GM21576 (cell line): ENCODE measurements at regions not wholly inside any gene's neighbourhood (a gene's known extent, or its start where the extent isn't known, plus 50 kb on each side); places are given as distances from the start of the nearest gene placed in this dataset.

Source experiments
- ATAC-seq: cut with Tn5 transposase; IDR thresholded peaks from one replicate; pipeline ENCODE4 v1.9.1; 2021; ENCODE audit warnings: mild to moderate bottlenecking, moderate library complexity; ENCODE audit not compliant: unreplicated experiment

DNA sequence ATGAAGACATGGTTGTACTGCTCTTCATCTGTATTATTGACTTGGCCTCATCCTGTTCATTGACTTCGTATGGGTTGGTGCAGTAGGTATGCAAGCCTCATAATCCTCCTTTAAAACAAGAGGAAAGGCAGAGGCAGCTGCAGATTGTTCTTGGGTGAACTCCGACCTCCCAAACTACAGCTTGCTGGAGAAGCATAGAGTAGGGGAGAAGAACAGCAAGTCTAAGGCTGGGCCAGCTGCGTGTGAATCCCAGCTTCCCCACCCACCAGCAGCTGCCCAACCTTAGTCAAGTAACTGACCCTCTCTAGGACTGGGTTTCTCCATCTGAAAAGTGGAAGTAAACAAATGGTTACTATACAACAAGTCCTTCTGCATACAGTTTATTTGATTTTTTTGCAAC, 114.5 kb upstream of the WWC1 start:
- ATAC-seq: no peak

DNA sequence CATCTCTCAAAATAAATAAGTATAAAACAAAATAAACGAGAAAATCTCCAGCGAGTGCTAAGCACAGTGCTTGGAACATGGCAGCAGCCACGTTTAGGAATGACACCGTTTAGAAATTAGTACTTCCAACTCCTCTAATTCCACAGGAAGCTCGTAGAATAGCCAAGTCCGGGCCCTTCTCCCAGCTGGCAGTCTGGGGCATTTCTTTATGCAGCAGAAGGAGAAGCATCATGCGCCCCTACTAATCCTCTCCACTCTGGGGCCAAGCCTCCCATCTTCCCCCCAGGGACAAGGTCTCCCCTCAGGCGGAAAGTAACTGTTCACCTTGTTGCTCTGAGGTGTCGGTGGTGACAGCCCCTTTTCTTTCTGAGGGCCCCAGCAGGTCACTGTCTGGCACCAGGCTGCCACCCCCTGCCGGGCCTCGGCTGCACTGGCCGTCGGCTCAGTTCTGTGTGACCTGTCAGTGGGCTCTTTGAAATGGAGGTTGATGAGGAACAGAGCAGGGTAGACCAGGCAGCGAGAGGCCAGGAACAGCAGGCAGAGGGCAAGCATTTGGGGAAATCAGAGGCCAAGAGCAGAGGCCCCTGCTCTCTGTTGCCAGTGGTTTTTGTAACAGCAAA, 113.5 kb upstream of the WWC1 start:
- ATAC-seq: no peak

DNA sequence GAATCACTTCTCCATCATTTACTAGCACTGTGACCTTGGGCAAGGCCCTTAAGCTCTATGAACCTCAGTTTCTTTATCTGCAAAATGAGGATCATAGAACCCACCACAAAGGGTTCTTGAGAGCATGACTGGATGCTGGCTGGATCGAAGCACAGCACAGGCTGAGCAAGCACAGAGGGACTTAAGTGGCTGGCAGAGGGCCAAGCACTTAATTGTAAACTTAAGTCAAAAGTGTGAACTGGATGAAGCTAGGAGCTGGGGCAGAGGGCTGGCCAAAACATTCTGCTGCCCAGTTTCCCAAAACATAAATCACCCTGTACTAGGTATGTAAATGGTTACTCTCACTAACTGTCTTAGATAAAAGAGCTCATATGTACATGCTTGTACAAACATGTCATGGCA, 112.3 kb upstream of the WWC1 start:
- no peak for ATAC-seq

DNA sequence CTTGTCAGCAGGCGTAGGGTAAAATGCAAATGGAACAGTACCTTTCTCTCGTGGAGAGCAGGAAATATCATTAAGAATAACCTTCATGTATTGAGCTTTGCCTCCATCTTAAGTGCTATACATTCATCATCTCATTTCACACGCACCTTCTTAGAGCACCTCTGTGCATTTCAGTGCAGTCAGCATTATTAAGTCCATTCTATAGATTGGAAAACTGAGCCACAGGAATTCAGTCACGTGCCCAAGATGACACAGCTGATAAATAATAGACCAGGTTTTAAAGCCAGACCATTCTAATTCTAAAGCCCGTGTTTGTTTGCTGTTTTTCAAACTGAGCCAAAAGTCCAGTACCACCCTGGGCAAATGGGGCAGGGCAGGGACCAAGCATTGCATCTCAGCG, 109.2 kb upstream of the WWC1 start:
- ATAC-seq: no peak

DNA sequence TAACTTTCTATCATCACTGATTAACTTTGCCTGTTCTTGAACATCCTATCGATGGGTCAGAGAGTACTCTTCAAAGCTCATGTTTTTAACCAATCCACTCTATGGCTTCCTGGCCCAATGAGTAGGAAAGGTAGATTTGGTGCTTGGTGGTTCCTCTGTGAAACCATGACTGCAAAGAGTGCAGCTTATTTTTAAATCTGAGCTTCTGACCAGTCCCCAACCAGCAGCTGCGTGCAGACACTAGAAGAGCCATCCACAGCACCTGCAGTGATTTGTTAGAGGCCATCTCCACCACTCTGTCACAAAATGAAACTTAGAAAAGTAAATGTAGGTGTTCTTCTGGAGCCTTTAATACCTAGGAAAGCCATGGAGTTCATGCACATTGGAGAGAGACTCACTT, 107.3 kb upstream of the WWC1 start:
- peak; percentile 55 for ATAC-seq

DNA sequence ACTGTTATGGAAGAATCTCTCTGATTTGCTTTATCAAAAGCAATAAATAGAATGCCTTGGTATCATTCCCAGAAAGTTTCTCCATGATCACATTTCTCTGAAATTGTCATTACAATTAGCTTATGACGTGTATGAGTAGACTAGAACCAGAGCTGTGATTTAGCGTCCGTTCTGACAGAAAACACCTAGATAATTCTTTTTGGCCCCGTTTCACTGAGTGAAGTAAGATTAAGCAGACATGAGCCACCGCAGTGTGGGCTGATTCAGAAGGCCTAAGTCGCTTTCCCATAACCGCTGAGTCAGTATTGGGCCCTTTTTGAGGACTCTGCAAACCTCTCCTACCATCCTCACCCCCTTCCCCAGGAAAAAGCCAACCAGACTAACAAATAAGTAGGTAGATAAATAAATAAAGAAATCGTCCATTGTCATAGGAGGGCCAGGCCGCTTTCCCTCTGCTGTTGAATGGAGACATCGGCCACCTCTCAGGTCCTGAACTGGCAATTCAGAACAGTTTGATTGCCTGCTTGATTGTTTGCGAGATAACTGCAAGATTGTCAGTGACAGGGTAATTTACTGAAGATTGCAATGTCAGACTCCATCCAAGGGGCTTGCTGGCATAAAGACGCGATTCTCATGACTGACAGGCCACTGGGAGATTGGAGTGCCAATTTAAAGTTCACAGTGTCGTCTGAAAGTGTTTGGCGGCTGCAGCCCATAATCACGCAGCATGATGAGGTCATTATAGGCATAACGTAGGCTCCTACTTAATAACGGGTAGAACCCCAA, 105.0 kb upstream of the WWC1 start:
- ATAC-seq: no peak

DNA sequence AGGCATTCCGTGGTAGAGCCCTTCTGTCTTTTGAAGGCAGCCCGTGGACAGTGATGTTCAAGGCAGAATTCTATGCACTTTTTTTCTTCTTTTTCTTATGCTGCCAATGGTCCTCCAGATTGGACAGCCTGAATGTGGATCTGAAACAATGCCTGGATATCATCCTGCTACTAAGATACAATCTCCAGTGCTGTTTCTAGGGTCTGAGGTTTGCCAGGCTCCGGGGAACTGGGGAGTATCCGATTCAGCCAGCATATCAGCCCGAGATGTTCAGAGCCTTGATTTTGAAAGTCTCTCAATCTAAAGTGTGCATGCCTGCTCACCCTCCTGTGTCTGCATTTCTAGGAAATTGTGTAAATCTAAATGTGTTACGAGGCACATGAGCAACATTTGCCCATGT, 103.8 kb upstream of the WWC1 start:
- no peak for ATAC-seq

DNA sequence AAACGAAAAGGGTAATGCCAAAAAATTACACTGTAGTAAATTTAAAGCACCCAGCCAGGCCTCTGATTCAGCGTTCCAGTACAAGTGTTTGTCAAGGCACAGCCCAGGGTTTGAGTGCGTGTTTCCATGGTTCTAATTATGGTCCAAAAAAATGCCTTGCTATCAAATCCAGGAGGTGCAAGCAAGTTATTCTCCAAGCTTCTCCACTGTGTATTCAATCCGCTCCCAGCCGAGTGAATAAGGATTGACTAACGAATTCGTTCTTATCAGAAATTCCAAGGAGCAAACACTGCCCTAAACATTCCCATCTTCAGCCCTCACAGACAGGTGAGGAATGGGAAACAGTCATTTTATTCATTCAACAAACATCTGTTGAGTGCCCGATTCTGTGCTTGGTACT, 103.3 kb upstream of the WWC1 start:
- no peak for ATAC-seq

DNA sequence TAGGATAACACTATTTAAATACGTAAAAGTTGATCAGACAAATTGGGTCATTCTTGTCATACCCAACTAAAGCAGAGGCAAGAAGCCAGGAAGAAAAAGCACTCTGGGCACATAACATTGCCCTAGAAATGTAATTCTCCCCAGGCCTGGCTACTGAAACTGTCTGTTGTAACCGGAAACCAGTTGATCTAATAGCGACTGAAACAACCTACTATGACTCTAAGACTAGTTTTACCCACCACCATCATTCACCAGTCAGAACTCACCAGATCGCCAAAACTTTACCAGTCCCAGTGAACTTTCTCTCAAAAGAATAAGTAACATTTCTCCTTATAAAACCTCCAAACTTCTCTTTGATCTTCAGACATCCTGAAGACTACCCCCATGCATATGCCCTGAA, 99.3 kb upstream of the WWC1 start:
- no peak for ATAC-seq

DNA sequence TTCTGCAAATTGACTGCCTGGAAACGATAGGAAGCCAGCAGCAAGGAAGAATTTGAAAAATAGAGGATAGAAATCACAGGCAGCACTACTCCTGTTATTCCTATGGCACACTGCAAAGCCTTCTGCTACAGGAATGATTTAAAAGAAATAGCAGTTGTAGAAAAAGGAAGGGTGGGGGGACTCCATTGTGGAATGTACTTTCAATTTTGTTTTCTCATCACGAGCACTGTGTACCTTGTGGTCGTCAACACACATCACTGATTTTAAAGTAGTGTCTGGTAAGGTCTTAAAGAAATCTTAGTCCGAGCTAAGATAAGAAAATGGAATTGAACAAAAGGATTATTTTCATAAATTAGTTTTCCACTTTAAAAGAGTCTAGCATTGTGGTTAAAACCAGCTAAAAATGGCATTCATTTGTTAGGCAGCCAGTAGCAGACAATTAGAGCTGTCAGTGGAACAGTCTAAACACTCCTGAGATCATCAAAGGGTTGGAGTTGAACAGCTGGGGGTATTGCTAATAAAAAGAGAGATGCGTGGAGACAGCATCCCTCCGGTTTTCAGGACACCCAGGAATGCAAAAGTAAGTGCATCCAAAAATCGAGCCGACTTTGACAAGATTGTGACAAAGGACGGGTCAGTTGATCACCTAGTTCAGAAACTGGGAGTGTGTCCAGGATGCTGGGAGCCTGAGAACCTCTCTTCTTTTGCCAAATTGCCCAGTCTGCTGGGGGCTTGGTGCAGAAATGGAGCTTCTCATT, 97.8 kb upstream of the WWC1 start:
- no peak for ATAC-seq

DNA sequence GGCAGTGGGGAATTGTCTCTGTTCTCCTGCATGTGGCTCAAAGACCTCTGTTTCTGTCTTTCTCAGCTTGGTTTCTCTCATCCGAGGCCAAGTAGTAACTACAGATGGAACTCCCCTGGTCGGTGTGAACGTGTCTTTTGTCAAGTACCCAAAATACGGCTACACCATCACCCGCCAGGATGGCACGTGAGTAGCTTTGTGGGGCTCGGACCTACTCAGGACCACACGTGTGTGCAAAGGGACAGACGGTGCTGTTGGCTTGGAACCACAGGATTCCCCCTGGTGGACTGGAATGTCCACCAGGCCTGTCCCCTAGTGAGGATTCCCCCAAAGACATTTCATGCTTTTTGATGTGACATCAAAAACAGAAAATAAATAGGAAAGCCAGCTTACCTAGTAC, 96.3 kb upstream of the WWC1 start:
- ATAC-seq: no peak

DNA sequence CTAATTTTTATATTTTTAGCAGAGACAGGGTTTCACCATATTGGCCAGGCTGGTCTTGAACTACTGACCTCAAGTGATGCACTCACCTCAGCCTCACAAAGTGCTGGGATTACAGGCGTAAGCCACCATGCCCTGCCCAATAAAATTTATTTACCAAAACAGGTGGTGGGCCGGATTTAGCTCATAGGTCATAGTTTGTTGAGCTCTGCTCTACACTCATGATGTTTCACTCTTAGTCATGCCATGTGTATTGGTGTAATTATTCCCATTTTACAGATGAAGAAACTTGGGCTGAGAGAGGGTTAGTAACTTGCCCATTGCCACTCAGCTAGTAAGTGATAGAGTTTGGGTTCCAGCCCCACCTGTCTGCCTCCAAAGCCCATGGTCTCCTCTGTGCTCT, 93.1 kb upstream of the WWC1 start:
- no peak for ATAC-seq

DNA sequence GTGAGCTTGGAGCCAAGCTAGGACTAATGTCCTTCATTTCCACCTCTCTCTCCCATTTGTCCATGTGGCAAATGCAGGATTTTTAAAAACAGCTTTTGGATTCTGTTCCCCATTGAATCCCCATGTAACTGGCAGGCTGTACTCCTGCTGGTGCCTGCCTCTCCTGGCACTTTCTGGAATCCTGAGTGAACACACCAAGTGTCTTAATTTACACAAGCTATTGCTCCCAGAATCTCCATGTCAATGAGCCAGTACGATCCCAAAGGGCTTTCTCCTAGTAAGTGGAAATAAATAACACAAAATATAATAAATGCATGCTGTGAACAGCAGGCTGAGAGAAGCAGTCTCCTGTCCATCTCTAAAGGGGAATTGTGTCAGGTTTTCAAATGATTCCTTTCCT, 88.4 kb upstream of the WWC1 start:
- no peak for ATAC-seq

DNA sequence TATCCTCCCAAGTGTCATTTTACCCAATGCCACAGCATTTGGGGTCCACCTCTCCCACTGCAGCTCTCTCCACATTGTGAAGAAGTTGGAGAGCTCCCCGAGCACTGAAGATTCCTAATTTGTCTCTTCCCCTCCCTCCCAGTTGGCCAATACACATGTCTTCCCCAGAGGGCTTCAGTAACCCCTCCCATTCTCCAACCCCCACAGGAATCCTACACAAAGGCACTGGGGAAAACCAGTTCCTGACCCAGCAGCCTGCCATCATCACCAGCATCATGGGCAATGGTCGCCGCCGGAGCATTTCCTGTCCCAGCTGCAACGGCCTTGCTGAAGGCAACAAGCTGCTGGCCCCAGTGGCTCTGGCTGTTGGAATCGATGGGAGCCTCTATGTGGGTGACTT, 87.3 kb upstream of the WWC1 start:
- ATAC-seq: no peak

DNA sequence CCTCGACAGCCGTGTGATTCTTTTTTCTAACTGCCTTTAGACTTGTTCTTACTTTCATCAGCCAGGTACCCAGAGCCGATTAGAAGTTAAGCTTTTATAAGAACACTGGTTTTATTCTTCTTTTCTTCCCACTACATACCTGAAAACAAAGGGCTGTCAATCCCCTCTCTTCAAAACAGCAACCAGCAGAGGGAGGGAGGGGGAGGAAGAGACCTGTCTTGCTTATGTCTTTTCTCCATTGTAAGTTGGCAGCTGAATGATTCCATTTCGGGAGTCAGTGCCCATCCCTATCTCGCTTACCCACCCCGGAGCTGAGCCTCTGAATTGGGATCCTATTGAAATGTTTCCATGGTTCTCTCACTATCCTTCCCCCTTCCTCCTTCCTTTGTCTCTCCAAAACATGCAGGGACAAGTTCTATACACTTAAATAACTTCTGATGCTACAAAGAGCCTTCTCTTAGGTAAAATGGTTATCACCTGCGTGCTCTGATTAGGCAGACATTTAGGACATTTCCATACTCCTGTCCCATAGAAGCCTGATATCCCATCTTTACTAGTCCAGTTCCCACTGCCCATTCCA, 83.9 kb upstream of the WWC1 start:
- ATAC-seq: no peak

DNA sequence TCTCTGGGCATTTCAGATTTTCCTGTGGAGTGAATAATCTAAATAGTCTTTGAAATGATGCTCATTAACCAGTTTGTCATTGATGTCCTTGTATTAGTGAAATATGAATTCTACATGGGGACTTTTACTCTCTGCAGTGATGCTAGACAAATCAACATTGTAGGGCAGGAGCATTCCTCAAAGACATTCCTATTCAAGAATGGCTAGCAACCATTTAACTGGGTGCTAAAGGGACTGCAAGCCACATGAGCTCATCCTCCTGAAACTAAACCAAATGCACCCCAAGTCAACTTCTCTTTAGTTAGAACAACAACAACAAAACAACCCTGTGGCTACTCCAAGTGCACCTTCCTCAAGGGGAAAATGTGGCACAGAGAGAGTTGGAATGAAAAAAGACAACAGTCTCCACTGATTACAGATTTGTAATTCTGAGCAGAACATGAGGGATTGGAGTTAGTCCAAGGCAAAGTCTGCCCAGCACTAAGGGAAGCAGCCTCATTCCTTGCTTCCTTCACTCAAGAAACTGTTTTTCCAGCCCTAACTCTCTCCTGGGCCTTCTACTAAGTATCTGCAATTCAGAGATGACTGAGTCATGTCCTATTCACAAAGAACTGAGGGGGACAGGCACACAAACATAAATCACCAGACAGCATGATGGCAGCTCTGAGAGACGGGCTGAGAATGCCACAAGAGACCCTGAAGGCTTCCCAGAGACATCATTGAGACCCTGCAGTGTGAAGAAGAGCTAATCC, 82.0 kb upstream of the WWC1 start:
- ATAC-seq: no peak

DNA sequence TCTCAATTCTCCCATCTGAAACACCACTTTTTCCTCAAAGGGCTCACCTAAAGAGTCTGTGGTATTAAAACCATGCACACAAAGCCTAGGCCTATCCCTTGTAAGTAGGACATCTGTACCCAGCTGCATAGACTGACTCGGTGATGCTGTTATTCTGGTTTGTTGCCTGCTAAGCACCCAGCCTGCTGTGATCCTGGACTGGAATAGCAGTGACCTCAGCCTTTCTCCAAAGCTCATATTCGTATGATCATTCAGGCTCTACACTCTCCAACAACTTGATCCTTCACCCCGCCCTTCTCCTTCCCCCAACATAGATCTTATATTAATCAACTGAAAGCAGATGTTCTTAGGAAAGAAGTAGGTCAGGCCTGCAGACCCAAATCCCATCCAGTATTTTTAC, 81.4 kb upstream of the WWC1 start:
- no peak for ATAC-seq

DNA sequence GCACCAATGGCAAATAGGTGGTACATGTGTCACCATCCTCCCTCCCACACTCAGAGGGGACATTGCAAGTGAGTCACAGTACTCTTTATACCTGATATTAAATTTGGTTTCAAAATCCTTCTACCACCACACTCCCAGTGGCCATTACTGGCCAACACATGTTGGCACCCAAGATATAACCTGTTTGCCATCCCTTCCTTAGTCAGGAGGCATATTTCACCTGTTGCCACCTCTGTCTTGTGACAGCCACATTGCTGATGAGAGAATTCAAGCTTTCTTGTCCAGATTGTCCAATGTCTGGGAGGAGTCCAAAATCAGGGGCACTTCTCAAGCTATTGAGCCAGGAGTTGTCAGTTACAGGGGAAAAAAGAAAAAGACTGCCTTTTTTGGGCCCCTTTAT, 80.2 kb upstream of the WWC1 start:
- ATAC-seq: no peak

DNA sequence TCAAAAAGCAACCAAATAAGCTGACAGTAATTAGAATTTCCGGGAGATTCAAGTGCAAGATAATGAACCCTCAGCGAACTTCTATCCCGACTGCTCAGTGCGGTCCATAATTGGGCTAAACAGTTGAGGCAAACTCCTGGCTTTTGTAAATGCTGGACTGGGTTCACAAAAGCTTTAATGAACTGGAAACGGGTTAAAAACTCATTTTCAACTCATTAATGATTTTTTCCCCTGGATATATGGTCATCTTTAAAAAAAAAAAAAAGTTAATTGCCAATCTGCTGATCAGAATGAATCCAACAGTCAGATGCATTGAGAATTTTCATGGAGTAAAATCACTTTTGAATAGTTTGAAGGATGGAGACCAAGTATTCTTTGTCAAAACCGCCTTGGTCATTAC, 79.5 kb upstream of the WWC1 start:
- ATAC-seq: no peak

DNA sequence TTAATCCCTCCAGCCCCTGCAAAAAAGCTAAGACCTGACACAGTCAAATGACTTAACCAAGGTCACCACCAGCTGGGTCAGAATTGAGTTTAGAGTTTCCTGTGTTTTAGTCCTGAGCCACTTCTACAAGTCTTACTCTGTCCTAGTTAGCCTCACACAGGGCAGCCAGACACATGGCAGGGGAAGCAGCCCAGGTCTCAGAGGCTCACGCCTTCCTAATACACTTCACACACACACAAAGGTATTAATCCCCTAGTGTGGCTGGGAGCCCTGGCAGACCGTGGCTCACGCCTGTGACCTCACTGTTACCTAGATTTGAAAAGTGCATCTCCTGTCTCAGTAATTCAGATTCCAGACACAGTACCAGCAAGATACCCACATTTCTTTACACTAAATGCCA, 77.4 kb upstream of the WWC1 start:
- ATAC-seq: no peak

DNA sequence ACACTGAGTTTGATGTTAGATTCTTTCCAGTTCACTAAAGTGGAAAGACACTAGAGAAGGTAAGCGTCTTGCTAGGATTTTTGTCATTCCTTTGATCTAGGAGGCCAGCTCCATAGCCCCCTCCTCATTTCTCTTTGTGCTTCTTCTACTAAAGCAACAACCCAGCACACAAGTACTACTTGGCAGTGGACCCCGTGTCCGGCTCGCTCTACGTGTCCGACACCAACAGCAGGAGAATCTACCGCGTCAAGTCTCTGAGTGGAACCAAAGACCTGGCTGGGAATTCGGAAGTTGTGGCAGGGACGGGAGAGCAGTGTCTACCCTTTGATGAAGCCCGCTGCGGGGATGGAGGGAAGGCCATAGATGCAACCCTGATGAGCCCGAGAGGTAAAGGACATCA, 76.6 kb upstream of the WWC1 start:
- no peak for ATAC-seq
